ENCODE measurements at regions not wholly inside any gene's neighbourhood (a gene's known extent, or its start where the extent isn't known, plus 50 kb on each side); places are given as distances from the start of the nearest gene placed in this dataset.

GRCh38 chr7:84274029-84274638, 79.5 kb upstream of the SEMA3A start:
- TF ChIP-seq POLR2AphosphoS5 (IDR thresholded peaks at IDR 0.05; ENCODE audit: low read length) (no peak), CTCF (IDR thresholded peaks at IDR 0.05 in 2 of 3, conservative IDR thresholded peaks at IDR 0.05 in 1 of 3; ENCODE audit: control insufficient read depth in 2 of 3, extremely low read depth in 1 of 3, insufficient read depth in 1 of 3, low read depth in 3 of 3, low read length in 3 of 3) (no peak)

All from GM12878 (cell line).